Neutrophil (primary cell): ENCODE measurements at regions not wholly inside any gene's neighbourhood (a gene's known extent, or its start where the extent isn't known, plus 50 kb on each side); places are given as distances from the start of the nearest gene placed in this dataset.

Experiments used
- H3K27ac ChIP-seq: fragments of 200-600 bp; sonication (generic); 2 replicates; pipeline ENCODE4 v1.5.1; 2016; ENCODE audit warnings: mild to moderate bottlenecking, moderate library complexity
- H3K27me3 ChIP-seq: fragments of 200-600 bp; sonication (generic); 2 replicates; pipeline ENCODE4 v1.6.0; 2016; ENCODE audit warnings: mild to moderate bottlenecking
- H3K36me3 ChIP-seq: fragments of 200-600 bp; sonication (generic); 2 replicates; pipeline ENCODE4 v1.5.1; 2017
- H3K4me1 ChIP-seq, 2 experiments: fragments of 200-600 bp in 1 of 2; sonication (generic) in 1 of 2; 1 replicate in 1 of 2; 2 replicates in 1 of 2; pipeline versions ENCODE4 v1.5.1 to v1.6.1; 2013 to 2016; ENCODE audit warnings: low read depth in 1 of 2, low read length in 1 of 2, mild to moderate bottlenecking in 1 of 2, moderate library complexity in 1 of 2; ENCODE audit not compliant: control insufficient read depth in 1 of 2, insufficient read depth in 1 of 2
- H3K4me3 ChIP-seq, 2 experiments: fragments of 200-600 bp in 1 of 2; sonication (generic) in 1 of 2; 1 replicate in 1 of 2; 2 replicates in 1 of 2; pipeline ENCODE4 v1.5.1; 2013 to 2016; ENCODE audit warnings: low read depth in 1 of 2, low read length in 1 of 2, mild to moderate bottlenecking in 1 of 2, moderate library complexity in 1 of 2
- H3K9me3 ChIP-seq: fragments of 200-600 bp; sonication (generic); 2 replicates; pipeline ENCODE4 v1.5.1; 2016
- CTCF ChIP-seq: fragments of 200-600 bp; sonication (generic); IDR thresholded peaks from 2 replicates; pipeline ENCODE4 v1.5.1; 2016; ENCODE audit warnings: antibody characterized with exemption

- no peaks in the 10 kb centered on the region for H3K27me3 ChIP-seq
- no peaks in the 10 kb centered on the region for H3K36me3 ChIP-seq
- H3K4me1 ChIP-seq: no peaks in the 10 kb centered on the region
- no peaks in the 10 kb centered on the region for H3K9me3 ChIP-seq
- no peak overlapping the region for H3K4me3 ChIP-seq
- no peak overlapping the region for H3K27ac ChIP-seq
- no peak for TF ChIP-seq CTCF
Observed at GRCh38 chr3:127088511-127089351, 104.2 kb upstream of the PRR23E start.

- Histone ChIP-seq H3K4me1 (no peaks in the 10 kb centered on the region), H3K36me3 (no peaks in the 10 kb centered on the region), H3K27ac (no peak overlapping the region), H3K9me3 (no peaks in the 10 kb centered on the region), H3K4me3 (no peak overlapping the region), H3K27me3 (no peaks in the 10 kb centered on the region)
- TF ChIP-seq CTCF: no peak
Observed at GRCh38 chr3:127089486-127090145, 103.3 kb upstream of the PRR23E start.

- Histone ChIP-seq H3K4me3 (no peak overlapping the region), H3K27me3 (no peaks in the 10 kb centered on the region)
- no peak for TF ChIP-seq CTCF
Observed at GRCh38 chr3:127090218-127091160, 102.4 kb upstream of the PRR23E start.

GRCh38 chr3:127091376-127091775 lies 101.6 kb upstream of the PRR23E start:
- Histone ChIP-seq H3K27ac (no peak overlapping the region), H3K4me3 (no peak overlapping the region), H3K27me3 (no peaks in the 10 kb centered on the region), H3K9me3 (no peaks in the 10 kb centered on the region), H3K36me3 (no peaks in the 10 kb centered on the region), H3K4me1 (no peaks in the 10 kb centered on the region)
- no peak for TF ChIP-seq CTCF

More at GRCh38 chr3:127090218-127091160, 102.4 kb upstream of the PRR23E start:
- no peaks in the 10 kb centered on the region for H3K4me1 ChIP-seq
- no peaks in the 10 kb centered on the region for H3K9me3 ChIP-seq
- H3K27ac ChIP-seq: no peak overlapping the region
- no peaks in the 10 kb centered on the region for H3K36me3 ChIP-seq

- H3K9me3 ChIP-seq: no peaks in the 10 kb centered on the region
- H3K27me3 ChIP-seq: no peaks in the 10 kb centered on the region
- no peaks in the 10 kb centered on the region for H3K36me3 ChIP-seq
- no peak for TF ChIP-seq CTCF
- H3K27ac ChIP-seq: no peak overlapping the region
- no peaks in the 10 kb centered on the region for H3K4me1 ChIP-seq
- H3K4me3 ChIP-seq: no peak overlapping the region
Observed at GRCh38 chr3:127092368-127092767, 100.6 kb upstream of the PRR23E start.
